Endometrium (tissue), 2 donors: ENCODE measurements at regions not wholly inside any gene's neighbourhood (a gene's known extent, or its start where the extent isn't known, plus 50 kb on each side); places are given as distances from the start of the nearest gene placed in this dataset.

ENCODE experiments used
- FAIRE-seq: peaks from 2 replicates; lab custom pipeline; 2012; peaks lifted over from hg19 to GRCh38; lab: Jason Lieb, UNC
- donor health status: control.
- donor health status: control.

DNA sequence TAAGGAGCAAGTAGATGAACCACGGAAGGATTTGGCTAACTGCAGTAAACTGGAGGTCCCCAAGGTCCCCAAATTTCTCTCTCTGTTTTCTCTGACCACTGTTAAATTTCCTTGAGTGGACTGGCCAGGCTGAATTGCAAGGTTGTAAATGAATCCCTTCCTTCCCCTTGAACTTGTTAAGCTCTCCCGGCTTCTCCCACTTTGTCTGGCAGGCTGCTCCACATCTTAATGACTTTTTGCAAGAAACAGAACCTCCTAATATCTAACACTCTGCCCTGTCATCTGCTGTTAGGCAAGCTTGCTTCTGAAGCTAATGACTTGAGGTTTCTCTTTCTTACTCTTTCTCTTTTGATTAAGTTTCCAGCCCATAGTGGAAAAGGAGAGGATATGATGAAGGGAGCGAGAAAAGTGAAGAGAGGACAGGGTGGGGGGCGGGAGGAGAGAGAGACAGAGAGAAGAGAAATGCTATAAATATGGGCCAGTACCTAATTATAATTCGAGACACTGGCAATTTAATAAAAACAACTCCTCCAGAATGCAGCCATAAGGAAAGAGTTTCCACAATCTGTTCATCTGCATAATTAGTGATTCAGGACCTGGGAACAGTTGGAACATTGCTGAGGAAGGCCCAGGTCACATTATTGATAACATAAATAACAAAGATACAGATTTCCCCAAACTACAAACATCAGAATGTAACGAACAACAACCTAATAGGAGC, 437.3 kb upstream of the MPDZ start:
- FAIRE-seq: no peak

DNA sequence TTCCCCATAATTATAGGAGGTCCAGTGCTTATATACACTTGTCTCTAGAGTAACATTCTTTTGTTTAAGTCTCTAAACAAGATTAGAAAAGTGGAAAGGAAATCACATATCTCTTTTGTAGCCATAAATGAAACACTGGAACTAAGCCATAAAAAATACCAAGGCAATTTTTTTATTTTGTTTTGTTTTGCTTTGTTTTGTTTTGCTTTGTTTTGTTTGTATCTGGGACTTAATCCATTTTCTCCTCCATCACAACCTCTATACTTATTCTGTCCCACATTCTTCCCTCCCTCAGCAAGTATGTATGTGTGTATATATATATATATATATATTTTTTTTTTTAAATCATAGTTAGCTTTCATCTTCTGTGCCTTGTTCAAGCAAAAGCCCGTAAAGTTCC, 436.6 kb upstream of the MPDZ start:
- FAIRE-seq: no peak

DNA sequence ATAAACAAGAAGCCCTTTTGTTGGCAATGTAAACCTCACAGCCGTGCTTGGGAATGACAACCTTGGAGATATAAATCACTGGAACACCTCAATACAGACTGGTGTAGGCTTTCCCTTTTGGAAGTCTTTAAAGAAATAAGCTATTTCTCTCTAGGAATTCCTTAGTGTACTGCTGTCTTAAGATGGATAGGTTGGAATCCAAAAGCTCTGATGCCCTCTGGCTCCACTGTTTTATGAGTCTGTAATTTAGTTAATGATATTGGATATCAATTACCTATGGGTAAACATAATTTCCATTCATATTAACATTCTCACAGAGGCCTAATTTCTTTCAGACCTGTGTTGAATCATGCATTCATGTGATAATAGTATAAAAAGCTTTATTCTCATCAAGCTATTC, 435.9 kb upstream of the MPDZ start:
- FAIRE-seq: no peak

DNA sequence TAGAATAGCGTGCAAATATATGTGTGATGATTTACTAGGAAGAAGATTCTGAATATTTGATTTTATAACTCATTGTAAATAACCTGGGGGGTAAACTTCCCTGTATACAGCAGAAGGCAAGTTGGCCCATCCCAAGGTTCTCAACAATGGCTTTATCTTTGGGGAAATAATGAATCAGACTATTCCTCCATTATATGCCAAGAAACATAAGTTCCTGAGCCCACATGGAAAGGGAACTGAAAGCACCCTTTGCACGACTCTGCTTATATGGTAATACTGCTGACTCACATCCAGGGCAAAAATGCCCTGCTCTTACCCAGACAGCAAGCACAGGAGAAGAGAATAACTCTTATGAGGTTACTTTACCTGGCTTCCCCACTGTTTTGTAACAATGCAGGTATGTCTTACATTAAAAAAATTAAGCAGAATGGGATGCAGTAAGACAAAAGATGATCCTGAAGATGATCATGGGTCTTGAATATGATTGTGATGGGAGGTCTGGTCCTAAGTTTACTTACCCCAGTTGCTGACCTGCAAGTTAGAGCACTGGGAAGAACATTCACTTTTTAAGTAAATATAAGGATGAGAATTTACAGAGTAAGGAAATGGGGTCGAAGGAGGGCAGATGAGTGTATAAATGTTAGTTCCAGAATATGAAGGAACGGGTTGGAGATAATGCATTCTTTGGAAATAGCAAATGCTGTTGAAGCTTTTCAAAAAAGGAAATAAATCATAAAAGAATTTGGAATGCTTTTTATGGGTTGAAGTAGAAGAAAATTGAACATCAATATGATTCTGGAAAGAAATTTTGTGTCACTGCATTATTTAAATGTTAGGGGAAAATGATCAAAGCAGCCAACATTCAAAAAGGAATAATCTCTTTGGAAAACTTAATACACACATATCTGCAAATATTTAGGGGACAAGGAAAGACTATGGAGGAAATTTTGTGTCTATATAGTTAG, 428.4 kb upstream of the MPDZ start:
- FAIRE-seq: no peak

DNA sequence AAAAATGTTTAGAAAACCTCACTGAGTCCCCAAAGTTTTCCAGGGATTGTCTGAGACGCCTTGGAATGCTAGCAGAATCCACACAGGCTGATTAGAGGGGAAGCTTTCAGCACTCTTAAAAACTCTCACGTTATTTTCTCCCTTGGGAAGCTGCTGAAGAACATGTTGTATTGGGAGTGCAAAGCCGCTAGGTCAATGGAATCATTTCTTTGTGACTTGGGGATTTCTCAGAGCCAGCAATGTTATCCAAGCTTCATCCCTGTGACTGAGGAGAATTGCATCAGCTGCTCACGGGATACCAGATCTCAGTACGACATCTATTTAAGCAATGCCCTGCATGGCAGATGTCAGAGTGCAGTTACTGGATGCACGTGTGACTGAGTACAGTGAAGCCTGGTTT, 426.4 kb upstream of the MPDZ start:
- no peak for FAIRE-seq

DNA sequence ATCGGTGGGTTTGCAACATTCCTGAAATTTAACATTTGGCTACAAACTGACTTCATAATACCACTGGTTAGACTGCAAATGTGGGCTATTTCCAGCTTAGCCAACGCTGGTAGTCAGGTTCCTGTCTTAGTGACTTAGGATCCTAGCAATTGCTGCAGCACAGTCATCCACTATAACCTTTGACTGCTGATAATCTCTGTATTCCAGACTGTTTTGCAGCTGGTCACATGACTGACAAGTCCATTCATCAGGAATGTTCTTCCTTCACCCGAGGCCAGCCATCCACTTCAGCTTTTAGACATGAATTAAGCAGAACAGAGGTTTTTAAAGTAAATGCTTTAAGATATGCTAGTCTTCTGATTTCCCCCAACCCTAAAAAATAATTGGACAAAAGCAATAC, 425.9 kb upstream of the MPDZ start:
- no peak for FAIRE-seq

DNA sequence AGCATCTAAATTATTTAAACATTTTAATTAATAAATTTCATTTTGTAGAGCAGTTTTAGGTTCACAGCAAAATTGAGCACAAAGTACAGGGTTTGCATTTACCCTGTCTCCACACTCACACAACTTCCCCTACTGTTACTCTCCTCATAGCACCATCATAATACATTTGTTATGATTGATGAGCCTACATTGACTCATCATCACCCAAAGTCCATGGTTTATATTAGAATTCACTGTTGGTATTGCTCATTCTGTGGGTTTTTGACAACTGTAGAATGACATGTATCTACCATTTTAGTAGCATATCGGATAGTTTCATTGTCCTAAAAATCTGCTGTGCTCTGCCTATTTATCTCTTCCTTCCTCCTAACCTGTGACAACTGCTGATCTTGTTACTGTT, 411.1 kb upstream of the MPDZ start:
- FAIRE-seq: no peak

DNA sequence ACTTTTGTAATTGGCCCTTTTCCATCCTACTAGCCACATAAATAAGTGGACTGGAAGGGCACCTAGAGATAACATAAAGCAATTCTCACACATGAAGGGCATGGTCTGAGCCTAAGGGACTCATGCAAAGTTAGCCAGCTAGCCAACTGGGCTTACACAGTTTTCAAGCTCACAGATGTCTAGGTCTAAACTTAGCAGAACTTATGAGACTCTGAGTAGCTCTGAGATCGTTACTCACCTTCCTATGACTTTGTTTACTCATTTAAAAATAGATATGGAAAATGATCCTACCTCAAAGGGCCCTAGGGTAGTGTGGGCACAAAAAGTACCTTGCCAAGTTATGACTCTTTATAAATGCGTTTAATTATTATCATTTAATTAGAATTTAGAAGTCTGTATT, 410.4 kb upstream of the MPDZ start:
- FAIRE-seq: no peak

DNA sequence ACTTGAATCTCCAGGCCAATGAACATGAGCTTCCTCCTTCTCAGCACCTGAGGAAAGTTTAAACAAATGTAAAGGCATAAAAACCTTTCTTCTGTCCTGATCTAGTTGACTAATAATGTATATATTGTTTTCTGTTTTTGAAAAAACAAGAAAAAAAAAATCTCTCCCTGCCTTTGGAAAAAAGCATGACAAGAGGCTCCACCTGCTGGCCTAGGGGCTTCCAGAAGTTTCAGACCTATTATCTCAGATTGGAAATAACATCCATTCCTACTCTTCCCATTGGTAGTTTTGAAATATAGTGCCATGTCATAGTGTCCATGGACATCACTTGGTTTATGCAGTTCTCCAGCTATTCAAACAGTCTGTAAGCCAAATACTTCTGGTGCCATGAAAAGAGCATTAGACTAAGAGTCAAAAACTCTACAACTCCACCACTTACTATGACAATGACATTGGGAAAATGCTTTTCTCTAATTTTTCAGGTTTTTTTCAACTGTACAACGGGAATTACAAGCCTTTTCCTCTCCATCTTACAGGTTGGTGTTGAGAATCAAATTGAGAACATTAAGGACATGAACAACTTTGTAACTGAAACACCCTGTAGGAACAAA, 409.6 kb upstream of the MPDZ start:
- no peak for FAIRE-seq

DNA sequence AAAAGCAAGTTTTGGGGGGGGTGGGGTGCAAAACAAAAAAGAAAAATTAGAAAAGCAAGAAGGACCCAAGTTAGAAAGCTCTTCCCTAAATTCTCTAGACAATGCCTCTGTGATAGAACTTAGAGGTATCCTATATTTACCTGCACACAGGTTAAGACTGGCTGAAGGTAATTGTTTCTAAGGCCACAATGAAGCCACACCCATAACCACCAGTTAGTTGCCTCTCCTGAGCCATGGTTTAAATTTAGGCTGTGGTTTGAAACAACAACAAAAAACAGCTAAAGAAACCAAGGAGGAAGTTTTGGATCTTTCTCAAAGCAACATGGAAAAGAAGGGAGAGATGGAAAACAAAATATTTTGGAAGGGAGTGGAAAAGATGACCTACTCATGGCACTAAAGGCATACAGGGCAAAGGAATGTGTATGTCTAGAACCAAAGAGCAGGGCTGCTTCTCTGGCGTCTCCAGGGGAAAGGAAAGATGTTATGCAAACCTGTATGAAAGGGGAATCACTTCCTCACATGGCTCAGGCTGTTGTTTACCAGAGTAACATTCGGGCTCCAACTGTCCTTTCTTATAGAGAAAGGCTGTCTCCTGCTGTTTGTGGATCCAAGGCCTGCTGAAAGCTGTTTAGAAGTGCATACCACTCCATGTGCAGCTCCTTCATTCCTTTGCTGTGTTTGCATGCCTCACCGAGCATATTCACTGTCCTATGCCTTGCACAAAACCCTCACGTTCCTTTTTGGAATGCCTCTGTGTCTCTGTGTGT, 408.9 kb upstream of the MPDZ start:
- no peak for FAIRE-seq

DNA sequence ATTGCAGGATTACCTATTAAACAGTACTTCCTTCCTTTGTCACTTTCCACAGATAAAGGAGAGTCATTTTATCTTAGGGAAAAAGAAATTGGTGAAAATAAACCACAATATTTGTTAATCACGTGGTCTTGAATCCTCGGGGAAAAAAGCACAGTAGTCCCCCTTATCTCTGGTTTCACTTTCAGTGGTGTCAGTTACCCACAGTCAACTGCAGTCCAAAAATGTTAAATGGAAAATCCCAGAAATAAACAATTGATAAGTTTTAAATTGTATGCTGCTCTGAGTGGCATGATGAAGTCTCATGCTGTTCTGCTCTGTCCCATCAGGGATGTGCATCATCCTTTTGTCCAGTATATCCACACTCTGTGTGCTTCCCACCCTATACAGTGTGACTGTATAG, 405.2 kb upstream of the MPDZ start:
- no peak for FAIRE-seq

DNA sequence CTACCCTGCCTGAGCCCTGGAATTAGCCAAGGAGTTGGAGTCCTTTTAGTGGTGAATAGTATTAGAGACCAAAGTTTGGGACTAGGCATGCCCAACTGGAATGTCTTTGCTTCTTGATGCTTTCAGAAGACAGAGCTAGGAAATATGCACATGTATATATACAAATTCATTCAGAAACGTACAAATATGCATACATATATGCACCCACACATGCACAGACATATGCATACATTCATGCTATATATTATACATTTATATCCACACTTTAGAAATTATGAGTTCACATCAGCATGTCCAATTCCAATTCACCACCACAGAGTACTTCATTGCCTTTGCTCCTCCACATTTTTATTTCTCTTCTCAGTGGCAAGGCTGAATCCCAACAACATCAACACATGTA, 398.3 kb upstream of the MPDZ start:
- FAIRE-seq: no peak

DNA sequence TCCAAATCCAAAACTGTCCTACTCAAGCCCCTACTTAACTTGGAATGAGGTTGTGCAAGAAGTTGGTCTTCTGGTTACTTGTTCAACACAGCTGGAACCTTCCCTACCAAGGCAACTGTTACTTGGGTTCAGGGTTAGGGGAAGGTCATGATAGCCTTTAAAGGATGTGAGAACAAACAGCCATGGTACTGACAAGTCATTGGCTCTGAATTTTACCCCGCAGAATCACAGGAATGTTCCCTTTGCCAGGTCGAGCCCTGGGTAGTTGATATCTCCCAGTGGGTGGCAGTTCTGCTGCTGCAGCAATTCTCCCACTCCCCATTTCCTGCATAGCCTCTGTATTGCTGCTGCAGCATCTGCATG, 396.1 kb upstream of the MPDZ start:
- no peak for FAIRE-seq

DNA sequence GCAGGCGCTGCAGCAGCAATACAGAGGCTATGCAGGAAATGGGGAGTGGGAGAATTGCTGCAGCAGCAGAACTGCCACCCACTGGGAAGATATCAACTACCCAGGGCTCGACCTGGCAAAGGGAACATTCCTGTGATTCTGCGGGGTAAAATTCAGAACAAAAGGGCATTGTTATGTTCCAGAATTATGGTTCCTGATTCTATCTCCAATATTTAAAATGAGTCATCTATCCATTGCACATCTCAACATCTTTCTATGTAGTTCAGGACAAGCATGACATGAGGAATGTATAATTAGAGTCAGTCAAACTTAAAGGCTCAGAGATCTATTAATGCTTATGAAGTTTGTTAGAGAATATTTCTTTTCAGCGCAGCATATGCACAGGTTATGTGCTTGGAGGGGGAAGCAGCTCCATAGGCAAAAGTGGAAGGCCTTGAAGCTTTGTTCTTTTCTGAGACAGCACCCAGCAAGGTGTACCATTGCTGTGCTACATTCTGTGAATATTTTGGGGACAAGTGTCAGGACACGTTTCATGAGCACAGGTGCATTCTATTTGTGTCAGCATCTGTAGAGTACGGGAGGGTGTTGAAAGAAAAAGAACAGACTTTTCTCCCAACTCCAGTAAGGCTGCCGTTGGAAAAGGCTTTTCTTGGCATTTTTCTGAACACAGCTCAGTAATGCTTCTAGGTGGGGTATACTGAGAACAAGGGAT, 395.6 kb upstream of the MPDZ start:
- FAIRE-seq: no peak

DNA sequence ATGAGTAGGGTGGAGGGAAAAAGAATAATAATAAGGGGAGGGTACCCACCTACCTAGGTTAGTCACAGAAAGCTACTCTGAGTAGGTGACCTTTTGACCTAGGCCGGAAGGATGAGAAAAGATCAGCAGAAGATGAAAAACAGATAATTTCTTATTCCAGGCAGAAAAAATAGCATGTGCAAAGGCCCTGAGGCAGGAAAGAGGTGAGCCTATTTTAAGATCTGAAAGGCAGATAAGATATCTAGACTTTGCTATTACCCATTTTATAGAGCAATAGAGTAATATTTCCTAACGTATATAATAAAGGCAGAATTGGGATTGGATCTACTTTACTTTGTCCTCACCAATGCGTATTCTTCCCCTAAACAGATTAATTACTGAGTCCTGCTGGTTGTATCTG, 393.9 kb upstream of the MPDZ start:
- no peak for FAIRE-seq

DNA sequence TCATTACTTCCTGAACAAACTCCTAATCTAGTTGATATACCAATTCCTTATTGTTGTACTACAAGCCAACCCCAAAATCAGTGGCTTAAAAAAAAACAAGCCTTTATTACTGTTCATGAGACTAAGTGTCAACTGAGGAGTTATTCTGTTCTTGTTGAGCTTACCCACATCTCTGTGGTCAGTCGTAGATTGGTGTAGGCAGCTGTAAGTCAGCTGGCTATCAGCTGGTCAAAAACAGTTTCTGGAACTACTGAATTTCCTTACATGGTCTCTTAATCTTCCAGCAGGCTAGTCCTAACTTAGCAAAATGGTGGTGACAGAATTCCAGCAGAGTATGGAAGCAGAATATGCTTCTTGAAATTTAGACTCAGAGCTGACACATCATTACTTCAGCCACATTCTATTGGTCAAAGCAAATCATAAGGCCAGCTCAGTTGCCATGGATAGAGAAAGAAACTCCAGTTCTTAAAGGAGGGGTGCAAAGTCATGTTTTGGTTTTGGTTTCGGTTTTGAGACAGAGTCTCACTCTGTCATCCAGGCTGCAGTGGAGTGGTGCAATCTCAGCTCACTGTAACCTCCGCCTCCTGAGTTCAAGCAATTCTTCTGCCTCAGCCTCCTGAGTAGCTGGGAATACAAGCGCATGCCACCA, 386.1 kb upstream of the MPDZ start:
- FAIRE-seq: no peak

DNA sequence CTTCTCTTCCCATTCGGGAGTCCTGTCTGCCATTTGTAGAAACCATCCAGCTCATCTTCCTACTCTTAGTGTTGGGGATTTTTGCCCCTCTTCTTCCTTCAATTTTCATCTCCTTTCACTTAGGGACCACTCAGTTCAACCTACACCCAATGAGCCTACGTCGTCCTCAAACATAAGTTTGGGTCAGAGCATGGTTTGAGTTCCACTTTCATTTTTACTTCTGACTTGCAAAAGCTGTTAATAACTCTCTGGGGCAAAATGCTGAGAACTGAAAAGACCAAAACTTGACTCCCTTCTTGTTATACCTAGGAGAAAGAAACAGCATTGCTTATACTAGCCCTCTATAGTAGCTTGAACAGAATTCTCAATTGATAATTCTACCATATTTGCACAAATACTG, 381.5 kb upstream of the MPDZ start:
- FAIRE-seq: no peak

DNA sequence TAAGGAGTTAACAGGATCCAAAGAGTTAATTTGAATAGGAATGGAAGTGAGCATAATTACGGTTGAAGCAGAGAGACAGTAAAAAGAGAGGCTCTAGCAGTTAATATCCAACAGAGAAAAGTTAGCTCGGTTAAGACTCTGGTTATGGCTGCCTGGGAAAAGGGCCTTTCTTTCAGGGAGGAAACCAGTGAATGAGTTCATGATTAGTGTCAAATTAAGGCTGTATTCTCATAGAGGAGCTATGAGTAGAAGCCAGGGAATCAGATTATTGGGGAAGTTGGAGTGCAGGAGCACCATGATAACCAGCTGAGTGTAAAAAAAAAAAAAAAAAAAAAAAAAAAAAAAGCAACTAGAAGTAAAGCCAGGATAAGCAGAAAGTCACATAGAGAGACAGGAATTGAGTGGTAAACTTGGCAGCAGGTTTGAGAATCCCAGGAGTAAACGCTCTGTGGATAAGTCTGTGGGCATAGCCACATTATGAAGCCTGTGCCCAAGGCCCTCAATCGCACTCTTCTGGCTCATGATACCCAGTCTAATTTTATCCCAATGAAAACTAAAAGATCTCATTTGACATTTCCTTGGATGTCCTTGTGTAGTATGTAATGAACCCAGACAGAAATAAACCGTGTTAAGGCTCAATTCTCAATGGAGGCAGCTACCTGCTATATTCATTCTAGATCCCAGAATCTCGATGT, 372.6 kb upstream of the MPDZ start:
- FAIRE-seq: no peak

DNA sequence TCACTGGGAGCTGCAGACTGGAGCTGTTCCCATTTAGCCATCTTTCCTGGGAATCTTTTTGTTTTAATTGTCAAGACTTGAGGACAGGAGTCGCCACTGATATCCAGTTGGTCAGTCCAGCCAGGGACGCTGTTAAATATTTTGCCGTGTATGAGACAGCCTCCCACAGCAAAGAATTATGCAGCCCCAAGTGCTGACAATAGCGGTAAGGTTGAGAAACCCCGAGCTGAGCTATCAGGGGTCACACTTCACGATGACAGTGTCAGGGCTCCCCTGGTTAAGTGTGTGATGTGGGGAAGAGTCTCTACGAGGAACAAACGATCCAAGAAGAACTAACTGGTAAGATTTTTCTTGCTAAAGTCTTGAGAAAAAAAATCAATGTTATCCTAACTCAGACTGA, 372.0 kb upstream of the MPDZ start:
- FAIRE-seq: no peak

DNA sequence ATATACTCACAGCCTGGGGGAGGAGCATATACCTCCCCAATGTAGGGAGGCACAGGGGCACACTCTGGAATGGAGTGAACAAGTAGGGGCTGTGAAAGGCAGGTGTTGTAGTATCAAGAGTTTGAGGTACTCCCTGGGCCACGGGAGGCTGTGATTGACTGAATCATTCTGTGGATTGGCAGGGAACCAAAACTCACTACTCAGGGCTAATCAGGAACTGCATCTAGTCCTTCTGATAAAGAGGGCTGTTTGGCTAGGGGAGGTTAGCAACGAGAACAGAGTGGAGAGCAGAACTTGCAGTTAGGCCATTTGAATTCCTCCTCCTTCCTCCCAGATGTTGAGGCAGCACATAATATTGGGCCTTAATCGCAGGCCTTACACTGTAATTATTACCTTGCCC, 369.2 kb upstream of the MPDZ start:
- FAIRE-seq: no peak

DNA sequence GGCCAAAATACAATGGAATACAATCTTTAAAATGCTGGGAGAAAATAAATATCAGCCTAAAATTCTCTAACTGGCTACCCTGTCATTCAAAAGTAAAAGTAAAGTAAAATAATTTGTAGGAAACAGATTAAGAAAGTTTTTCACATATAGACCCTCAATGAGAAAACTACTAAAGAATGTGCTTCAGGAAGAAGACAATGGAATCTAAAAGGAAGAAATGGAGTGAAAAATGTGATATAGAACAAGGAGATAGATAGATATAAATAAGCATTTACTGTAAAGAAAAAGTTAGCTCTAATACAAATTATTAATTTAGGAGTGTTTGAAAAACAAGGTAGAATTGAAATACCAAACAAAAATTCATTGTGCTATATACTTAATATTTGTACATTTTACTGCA, 368.6 kb upstream of the MPDZ start:
- no peak for FAIRE-seq
